IPS DF 6.9 (cell line): ENCODE measurements at regions not wholly inside any gene's neighbourhood (a gene's known extent, or its start where the extent isn't known, plus 50 kb on each side); places are given as distances from the start of the nearest gene placed in this dataset.

ENCODE experiments used
- DNase-seq: peaks from one replicate; pipeline ENCODE4 v3.0.0-alpha.2; 2013; ENCODE audit warnings: low read depth, low spot score
- H3K27ac ChIP-seq: one replicate; pipeline ENCODE4 v1.5.1; 2013; ENCODE audit warnings: low read length, control low read depth
- H3K27me3 ChIP-seq: 2 replicates; pipeline ENCODE4 v1.6.1; 2013; ENCODE audit warnings: mild to moderate bottlenecking, low read length; ENCODE audit not compliant: control insufficient read depth, insufficient read depth
- H3K36me3 ChIP-seq: 2 replicates; pipeline ENCODE4 v1.6.1; 2013; ENCODE audit warnings: low read length; ENCODE audit not compliant: control insufficient read depth, insufficient read depth
- H3K4me1 ChIP-seq: 2 replicates; pipeline ENCODE4 v1.6.1; 2013; ENCODE audit warnings: low read length; ENCODE audit not compliant: control insufficient read depth, insufficient read depth
- H3K4me3 ChIP-seq: 2 replicates; pipeline ENCODE4 v1.5.1; 2013; ENCODE audit warnings: mild to moderate bottlenecking, low read length
- H3K9me3 ChIP-seq: 2 replicates; pipeline ENCODE4 v1.6.1; 2013; ENCODE audit warnings: low read length, inconsistent platforms; ENCODE audit not compliant: control insufficient read depth, insufficient read depth
- WGBS: extraction: QIAGEN DNeasy Blood & Tissue Kit; methylation state at CpG from one replicate; pipeline ENCODE4 v1.1.7; 2013; ENCODE audit warnings: mixed read lengths, missing lambda C conversion rate; ENCODE audit not compliant: insufficient read length, insufficient coverage; 5-methylcytosine and 5-hydroxymethylcytosine counted together

GRCh38 chr14:78092040-78092439 lies 78.1 kb upstream of the NRXN3 start:
- Histone ChIP-seq H3K4me3 (no peak overlapping the region), H3K27me3 (no peaks in the 10 kb centered on the region), H3K36me3 (no peaks in the 10 kb centered on the region), H3K4me1 (no peaks in the 10 kb centered on the region), H3K9me3 (no peaks in the 10 kb centered on the region), H3K27ac (no peak overlapping the region)
- no CpG with 5 or more reads among the region's 7 CpGs for WGBS
- DNase-seq, result no peak

DNA sequence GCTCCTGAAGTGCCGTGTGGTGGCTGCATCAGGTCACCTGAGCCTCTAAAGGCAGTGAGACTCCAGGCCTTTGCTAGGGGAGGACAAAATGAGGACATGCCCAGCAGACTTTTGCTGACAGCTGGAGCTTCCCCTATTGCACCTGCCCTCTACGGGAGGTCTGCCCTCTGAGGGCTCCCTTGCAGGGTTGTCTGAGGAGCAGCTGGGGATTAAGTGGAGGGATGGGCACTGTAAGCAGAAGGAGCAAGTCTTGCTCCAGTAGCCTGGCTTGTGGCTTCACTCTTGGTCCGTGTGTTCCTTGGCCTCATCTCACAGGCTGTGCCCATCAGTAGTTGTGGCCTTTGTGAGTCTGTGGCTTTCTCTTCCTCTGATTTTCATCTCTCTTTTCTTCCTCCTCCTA lies 66.9 kb upstream of the NRXN3 start:
- no peak for DNase-seq
- Histone ChIP-seq H3K27me3 (no peaks in the 10 kb centered on the region), H3K4me1 (no peaks in the 10 kb centered on the region), H3K36me3 (no peaks in the 10 kb centered on the region), H3K9me3 (no peaks in the 10 kb centered on the region), H3K4me3 (no peak overlapping the region), H3K27ac (no peak overlapping the region)
- WGBS, result no CpG with 5 or more reads among the region's 3 CpGs

DNA sequence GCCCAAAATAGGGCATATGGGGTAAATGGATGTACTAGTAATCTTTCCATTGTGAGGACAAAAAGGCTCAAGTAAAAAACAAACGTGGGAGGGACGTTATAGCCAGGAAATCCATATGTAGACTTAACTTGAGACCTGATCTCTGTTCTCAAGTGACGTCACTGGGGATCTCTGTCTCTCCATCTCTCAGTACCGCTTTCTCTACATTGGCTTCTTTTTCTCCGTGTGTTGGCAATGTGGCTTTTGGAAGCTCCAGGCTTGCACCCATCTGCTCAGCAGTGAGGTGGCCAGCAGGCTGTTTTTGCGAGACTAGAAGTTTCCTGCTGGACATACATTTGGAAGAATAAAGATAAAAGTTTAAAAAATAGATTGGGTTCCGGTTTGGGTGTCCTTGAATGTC lies 66.0 kb upstream of the NRXN3 start:
- Histone ChIP-seq H3K4me3 (no peak overlapping the region), H3K27me3 (no peaks in the 10 kb centered on the region), H3K36me3 (no peaks in the 10 kb centered on the region), H3K27ac (no peak overlapping the region), H3K4me1 (no peaks in the 10 kb centered on the region), H3K9me3 (no peaks in the 10 kb centered on the region)
- DNase-seq, result no peak
- WGBS, result 100% methylated on average over 1 of the region's 7 CpGs

DNA sequence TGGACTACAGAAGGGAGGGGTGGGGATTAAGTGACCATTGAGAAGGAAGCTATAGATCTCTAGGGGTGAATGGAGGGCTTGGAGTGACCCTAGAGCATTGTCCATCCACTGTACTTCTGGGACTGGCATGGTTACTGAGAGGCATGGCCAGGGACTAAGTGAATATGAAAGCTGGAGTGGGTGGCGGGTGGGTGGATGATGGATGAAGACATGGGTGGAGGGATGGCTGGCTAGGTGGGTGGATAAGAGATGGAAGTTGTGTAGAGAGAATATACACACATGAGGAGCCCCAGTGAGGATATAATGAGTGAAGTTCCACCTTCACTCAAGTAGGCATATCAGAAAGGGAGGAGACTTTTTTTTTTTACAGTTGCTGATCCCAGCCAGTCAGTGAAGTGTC lies 65.5 kb upstream of the NRXN3 start:
- no peak for DNase-seq
- WGBS, result no CpG with 5 or more reads among the region's 1 CpG

DNA sequence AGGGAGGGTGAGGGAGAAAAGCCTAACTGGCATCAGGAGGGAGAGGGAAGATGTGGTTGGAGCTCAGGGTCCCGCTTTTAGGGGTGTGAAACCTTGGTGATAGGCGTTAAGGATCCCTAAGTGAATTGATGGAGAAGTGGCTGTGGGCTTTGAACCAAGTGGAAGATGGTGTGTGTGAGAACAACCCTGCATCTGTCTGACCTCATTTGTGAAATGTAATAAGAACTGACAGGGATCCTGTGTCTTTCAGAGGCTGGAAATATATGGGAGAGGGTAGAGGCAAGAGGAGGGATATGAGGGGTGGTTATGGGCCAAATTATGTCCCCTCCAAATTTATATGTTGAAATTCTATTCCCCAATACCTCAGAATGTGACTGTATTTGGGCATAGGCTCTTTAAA lies 63.8 kb upstream of the NRXN3 start:
- H3K27me3 ChIP-seq, result no peaks in the 10 kb centered on the region
- no peaks in the 10 kb centered on the region for H3K4me1 ChIP-seq
- H3K36me3 ChIP-seq, result no peaks in the 10 kb centered on the region
- no peak overlapping the region for H3K4me3 ChIP-seq
- H3K9me3 ChIP-seq, result no peaks in the 10 kb centered on the region
- no CpG with 5 or more reads among the region's 2 CpGs for WGBS
- DNase-seq, result no peak
- H3K27ac ChIP-seq, result no peak overlapping the region

More for the DNA sequence above, 65.5 kb upstream of the NRXN3 start:
- no peaks in the 10 kb centered on the region for H3K9me3 ChIP-seq
- no peaks in the 10 kb centered on the region for H3K36me3 ChIP-seq
- H3K4me3 ChIP-seq, result no peak overlapping the region
- H3K27ac ChIP-seq, result no peak overlapping the region
- no peaks in the 10 kb centered on the region for H3K27me3 ChIP-seq
- H3K4me1 ChIP-seq, result no peaks in the 10 kb centered on the region

DNA sequence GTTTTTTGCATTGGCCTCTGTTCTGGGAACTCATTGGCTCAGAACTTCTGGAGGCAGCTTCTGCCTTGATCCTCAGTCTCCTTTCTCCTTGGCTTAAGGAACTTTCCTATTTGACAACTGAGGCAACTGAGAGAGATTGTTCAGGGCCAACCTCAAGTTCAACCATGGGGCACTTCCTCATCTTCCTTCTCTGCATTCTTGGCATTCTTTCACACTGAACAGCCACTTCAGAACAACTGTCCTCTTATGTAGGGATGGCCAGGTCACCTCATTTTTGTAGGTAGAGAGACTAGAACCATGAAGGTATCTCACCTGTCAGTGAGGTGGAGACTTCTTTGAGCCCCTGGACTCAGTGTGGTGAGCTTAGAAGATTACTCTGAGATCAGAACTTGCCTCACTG lies 63.0 kb upstream of the NRXN3 start:
- no peak overlapping the region for H3K27ac ChIP-seq
- H3K4me1 ChIP-seq, result no peaks in the 10 kb centered on the region
- H3K27me3 ChIP-seq, result no peaks in the 10 kb centered on the region
- H3K36me3 ChIP-seq, result no peaks in the 10 kb centered on the region
- H3K4me3 ChIP-seq, result no peak overlapping the region
- DNase-seq, result no peak
- H3K9me3 ChIP-seq, result no peaks in the 10 kb centered on the region

DNA sequence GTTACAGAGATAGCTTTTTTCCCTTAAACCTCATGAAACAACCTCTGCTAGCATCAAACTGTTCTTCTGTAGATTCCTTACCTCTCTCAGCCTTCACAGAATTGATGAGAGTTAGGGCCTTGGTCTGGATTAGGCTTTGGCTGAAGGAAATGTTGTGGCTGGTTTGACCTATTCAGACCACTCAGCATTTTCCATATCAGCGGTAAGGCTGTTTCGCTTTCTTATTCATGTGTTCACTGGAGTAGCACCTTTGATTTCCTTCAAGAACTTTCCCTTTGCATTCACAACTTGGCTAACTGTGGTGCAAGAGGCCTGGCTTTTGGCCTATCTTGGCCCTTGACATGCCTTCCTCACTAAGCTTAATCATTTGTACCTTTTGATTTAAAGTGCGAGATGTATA lies 50.7 kb upstream of the NRXN3 start:
- no peak for DNase-seq
- no peaks in the 10 kb centered on the region for H3K9me3 ChIP-seq
- H3K27me3 ChIP-seq, result no peaks in the 10 kb centered on the region
- no peak overlapping the region for H3K4me3 ChIP-seq
- H3K4me1 ChIP-seq, result no peaks in the 10 kb centered on the region
- WGBS, result no CpG with 5 or more reads among the region's 3 CpGs
- no peaks in the 10 kb centered on the region for H3K36me3 ChIP-seq
- no peak overlapping the region for H3K27ac ChIP-seq
